CD4-positive, alpha-beta T cell (primary cell): ENCODE measurements at regions not wholly inside any gene's neighbourhood (a gene's known extent, or its start where the extent isn't known, plus 50 kb on each side); places are given as distances from the start of the nearest gene placed in this dataset.

Source experiments
- ATAC-seq: fragments of 200-7000 bp; cut with Tn5 transposase; one replicate; pipeline ENCODE4 v1.10.0; 2022; ENCODE audit warnings: mild to moderate bottlenecking; ENCODE audit not compliant: poor library complexity
- CTCF ChIA-PET: fragments of 350-600 bp; sonication (Branson Sonifier 250); formaldehyde crosslinking; loops from one replicate; lab custom pipeline; 2021; ENCODE audit warnings: antibody characterized with exemption, inconsistent platforms; lab: Charles Lee
- POLR2A ChIA-PET: fragments of 350-600 bp; sonication (Branson Sonifier 250); formaldehyde crosslinking; loops from one replicate; lab custom pipeline; 2021; ENCODE audit warnings: antibody characterized with exemption, inconsistent platforms; lab: Charles Lee
- DNase-seq, 14 experiments: peaks; one replicate each; pipeline ENCODE4 v3.0.0-alpha.2; 2013 to 2020; ENCODE audit warnings: mixed read lengths in 2 of 14
- H3K27ac ChIP-seq, 2 donors: one replicate each; pipeline versions ENCODE4 v1.5.1 to v1.7.0; 2013; ENCODE audit warnings: low read length in 2 of 2, low read depth in 1 of 2, mild to moderate bottlenecking in 1 of 2
- H3K27me3 ChIP-seq, 2 experiments: 1 replicate in 1 of 2; 2 replicates in 1 of 2; pipeline versions ENCODE4 v1.6.1 to v1.7.0; 2013; ENCODE audit warnings: low read length in 2 of 2, control low read depth in 1 of 2, mild to moderate bottlenecking in 1 of 2, moderate library complexity in 1 of 2; ENCODE audit not compliant: insufficient read depth in 2 of 2, control insufficient read depth in 1 of 2
- H3K36me3 ChIP-seq: one replicate; pipeline ENCODE4 v1.6.1; 2013; ENCODE audit warnings: low read length, control low read depth; ENCODE audit not compliant: insufficient read depth
- H3K4me1 ChIP-seq: one replicate; pipeline ENCODE4 v1.6.1; 2013; ENCODE audit warnings: low read length, control low read depth; ENCODE audit not compliant: insufficient read depth
- H3K4me3 ChIP-seq: one replicate; pipeline ENCODE4 v1.5.1; 2013; ENCODE audit warnings: mild to moderate bottlenecking, low read length, moderate library complexity
- H3K9me3 ChIP-seq, 2 experiments: 1 replicate in 1 of 2; 2 replicates in 1 of 2; pipeline versions ENCODE4 v1.6.1 to v1.7.0; 2013; ENCODE audit warnings: low read length in 2 of 2, mild to moderate bottlenecking in 2 of 2, control low read depth in 1 of 2, moderate library complexity in 1 of 2; ENCODE audit not compliant: control insufficient read depth in 1 of 2, insufficient read depth in 1 of 2
- H3K27ac Mint-ChIP-seq: one replicate; pipeline ENCODE4 v1.8.0; 2020; ENCODE audit warnings: mixed read lengths
- H3K27me3 Mint-ChIP-seq: one replicate; pipeline ENCODE4 v1.8.0; 2021; ENCODE audit warnings: mixed read lengths
- H3K36me3 Mint-ChIP-seq: one replicate; pipeline ENCODE4 v1.8.0; 2021; ENCODE audit warnings: low read depth, mixed read lengths
- H3K4me1 Mint-ChIP-seq: one replicate; pipeline ENCODE4 v1.8.0; 2021; ENCODE audit warnings: low read depth, mixed read lengths
- H3K4me3 Mint-ChIP-seq: one replicate; pipeline ENCODE4 v1.8.0; 2020; ENCODE audit warnings: mild to moderate bottlenecking, mixed read lengths
- H3K9me3 Mint-ChIP-seq: one replicate; pipeline ENCODE4 v1.8.0; 2020; ENCODE audit warnings: mixed read lengths
- CTCF ChIP-seq: fragments of 200-600 bp; IDR thresholded peaks from one replicate; pipeline ENCODE4 v1.8.0; 2022; ENCODE audit warnings: antibody characterized with exemption, mild to moderate bottlenecking
- intact Hi-C, 2 experiments: fragments of 100-400 bp; cut with DNase I in 1 of 2; cut with micrococcal nuclease in 1 of 2; formaldehyde crosslinking; loops; one replicate each; pipeline versions ENCODE4 v1.15.1 to v1.9.0; 2023 to 2025; cut with DNase I, micrococcal nuclease

DNA sequence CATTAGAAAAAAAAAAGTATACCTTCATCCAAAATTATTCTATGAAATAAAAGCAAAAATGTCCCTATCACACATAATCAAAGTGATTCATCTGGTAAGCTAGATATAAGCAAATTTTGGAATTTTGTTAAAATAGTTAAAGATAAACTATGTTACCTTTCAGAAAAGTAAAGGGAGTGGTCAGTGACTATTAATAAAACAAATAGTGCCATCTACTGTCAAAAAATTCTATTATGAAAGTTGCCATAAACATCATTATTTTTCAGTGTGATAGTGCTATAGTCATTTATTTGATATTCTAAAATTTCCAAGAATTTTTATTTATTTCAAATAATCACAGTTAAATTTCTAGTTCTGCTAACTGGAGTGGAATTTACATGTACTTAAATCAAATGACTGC lies 803.7 kb downstream of the KCNT2 start:
- Histone ChIP-seq H3K27ac (no peak overlapping the region), H3K9me3 (no peaks in the 10 kb centered on the region), H3K36me3 (no peaks in the 10 kb centered on the region), H3K27me3 (no peaks in the 10 kb centered on the region), H3K4me3 (no peak overlapping the region), H3K4me1 (no peaks in the 10 kb centered on the region)
- CTCF ChIA-PET, result no interaction called here
- intact Hi-C loops, result no loop called here
- Mint-ChIP-seq H3K4me3 (no peak overlapping the region), H3K9me3 (peaks cover 2% of the 10 kb centered on the region), H3K27ac (no peak overlapping the region), H3K36me3 (no peaks in the 10 kb centered on the region), H3K27me3 (no peaks in the 10 kb centered on the region), H3K4me1 (no peaks in the 10 kb centered on the region)
- no peak for TF ChIP-seq CTCF
- ATAC-seq, result no peak
- POLR2A ChIA-PET, result no interaction called here
- no peak for DNase-seq

- Mint-ChIP-seq H3K4me1 (no peaks in the 10 kb centered on the region), H3K4me3 (no peak overlapping the region), H3K36me3 (no peaks in the 10 kb centered on the region), H3K9me3 (no peaks in the 10 kb centered on the region), H3K27me3 (no peaks in the 10 kb centered on the region), H3K27ac (no peak overlapping the region)
- DNase-seq (no peak), ATAC-seq (no peak)
- no peaks in the 10 kb centered on the region for H3K4me1 ChIP-seq
- intact Hi-C loops, result no loop called here
- no peak overlapping the region for H3K27ac ChIP-seq
- H3K36me3 ChIP-seq, result no peaks in the 10 kb centered on the region
- H3K9me3 ChIP-seq, result peaks cover 0 to 6% of the 10 kb centered on the region in 2 experiments
- no peaks in the 10 kb centered on the region for H3K27me3 ChIP-seq
- H3K4me3 ChIP-seq, result no peak overlapping the region
- POLR2A ChIA-PET, result no interaction called here
- CTCF ChIA-PET, result no interaction called here
- TF ChIP-seq CTCF, result no peak
These were observed 809.2 kb downstream of the KCNT2 start for GRCh38 chr1:195799016-195799415.

GRCh38 chr1:195794225-195794624 lies 814.0 kb downstream of the KCNT2 start:
- Histone ChIP-seq H3K9me3 (peaks cover 6 to 15% of the 10 kb centered on the region in 2 experiments), H3K4me1 (no peaks in the 10 kb centered on the region), H3K4me3 (no peak overlapping the region), H3K27ac (no peak overlapping the region), H3K27me3 (no peaks in the 10 kb centered on the region), H3K36me3 (no peaks in the 10 kb centered on the region)
- ATAC-seq (no peak), DNase-seq (no peak)
- no peaks in the 10 kb centered on the region for H3K4me1 Mint-ChIP-seq
- H3K9me3 Mint-ChIP-seq, result peaks cover 2% of the 10 kb centered on the region
- no peaks in the 10 kb centered on the region for H3K36me3 Mint-ChIP-seq
- no peak overlapping the region for H3K4me3 Mint-ChIP-seq
- CTCF ChIA-PET, result no interaction called here
- POLR2A ChIA-PET, result no interaction called here
- H3K27me3 Mint-ChIP-seq, result no peaks in the 10 kb centered on the region
- H3K27ac Mint-ChIP-seq, result no peak overlapping the region
- intact Hi-C loops, result no loop called here
- no peak for TF ChIP-seq CTCF
